ENCODE measurements at regions not wholly inside any gene's neighbourhood (a gene's known extent, or its start where the extent isn't known, plus 50 kb on each side); places are given as distances from the start of the nearest gene placed in this dataset.

GRCh38 chr20:19079536-19080299 lies 132.7 kb upstream of the SLC24A3 start:
- no peak for DNase-seq (ENCODE audit: low spot score in 2 of 2)
- Histone ChIP-seq H3K27ac (no peak overlapping the region), H3K4me3 (no peak overlapping the region), H3K36me3 (no peaks in the 10 kb centered on the region), H3K9me3 (no peaks in the 10 kb centered on the region), H3K4me1 (peaks cover 7% of the 10 kb centered on the region), H3K27me3 (no peaks in the 10 kb centered on the region)
- 68% methylated on average over 9 of the region's 10 CpGs for WGBS
- TF ChIP-seq EP300 (IDR thresholded peaks at IDR 0.05), result no peak
- TF ChIP-seq CTCF (IDR thresholded peaks at IDR 0.05), result no peak
- TF ChIP-seq POLR2A (IDR thresholded peaks at IDR 0.05), result no peak
- TF ChIP-seq POLR2AphosphoS5 (IDR thresholded peaks at IDR 0.05), result no peak

GRCh38 chr20:19081937-19082336 lies 130.5 kb upstream of the SLC24A3 start:
- Histone ChIP-seq H3K36me3 (no peaks in the 10 kb centered on the region), H3K27me3 (no peaks in the 10 kb centered on the region), H3K4me3 (no peak overlapping the region), H3K4me1 (no peaks in the 10 kb centered on the region), H3K9me3 (no peaks in the 10 kb centered on the region), H3K27ac (no peak overlapping the region)
- DNase-seq (ENCODE audit: low spot score in 2 of 2), result no peak
- WGBS, result 86% methylated on average over 1 of the region's 1 CpG
- TF ChIP-seq POLR2A (IDR thresholded peaks at IDR 0.05) (no peak), EP300 (IDR thresholded peaks at IDR 0.05) (no peak), POLR2AphosphoS5 (IDR thresholded peaks at IDR 0.05) (no peak), CTCF (IDR thresholded peaks at IDR 0.05) (no peak)

GRCh38 chr20:19083136-19083621 lies 129.3 kb upstream of the SLC24A3 start:
- H3K9me3 ChIP-seq, result no peaks in the 10 kb centered on the region
- no peak overlapping the region for H3K4me3 ChIP-seq
- no peaks in the 10 kb centered on the region for H3K36me3 ChIP-seq
- no peak for TF ChIP-seq EP300 (IDR thresholded peaks at IDR 0.05)
- no peak for TF ChIP-seq CTCF (IDR thresholded peaks at IDR 0.05)
- TF ChIP-seq POLR2A (IDR thresholded peaks at IDR 0.05), result no peak
- no peak for TF ChIP-seq POLR2AphosphoS5 (IDR thresholded peaks at IDR 0.05)
- H3K27me3 ChIP-seq, result no peaks in the 10 kb centered on the region
- DNase-seq (ENCODE audit: low spot score in 2 of 2), result no peak
- no peak overlapping the region for H3K27ac ChIP-seq
- no peaks in the 10 kb centered on the region for H3K4me1 ChIP-seq
- 81% methylated on average over 8 of the region's 8 CpGs for whole genome bisulfite sequencing

- H3K27ac ChIP-seq, result peak overlapping the region; percentile 4
- no peaks in the 10 kb centered on the region for H3K36me3 ChIP-seq
- WGBS, result 73% methylated on average over 5 of the region's 5 CpGs
- no peaks in the 10 kb centered on the region for H3K4me1 ChIP-seq
- no peaks in the 10 kb centered on the region for H3K27me3 ChIP-seq
- no peak for TF ChIP-seq CTCF (IDR thresholded peaks at IDR 0.05)
- TF ChIP-seq POLR2AphosphoS5 (IDR thresholded peaks at IDR 0.05), result no peak
- no peaks in the 10 kb centered on the region for H3K9me3 ChIP-seq
- no peak for DNase-seq (ENCODE audit: low spot score in 2 of 2)
- H3K4me3 ChIP-seq, result no peak overlapping the region
Observed at GRCh38 chr20:19090332-19090731, 122.1 kb upstream of the SLC24A3 start.

GRCh38 chr20:19094959-19095541 lies 117.4 kb upstream of the SLC24A3 start:
- H3K4me3 ChIP-seq, result no peak overlapping the region
- WGBS, result 85% methylated on average over 5 of the region's 5 CpGs
- no peak for DNase-seq (ENCODE audit: low spot score in 2 of 2)

More at GRCh38 chr20:19094959-19095541, 117.4 kb upstream of the SLC24A3 start:
- TF ChIP-seq POLR2A (IDR thresholded peaks at IDR 0.05) (no peak), EP300 (IDR thresholded peaks at IDR 0.05) (no peak), CTCF (IDR thresholded peaks at IDR 0.05) (no peak), POLR2AphosphoS5 (IDR thresholded peaks at IDR 0.05) (no peak)
- Histone ChIP-seq H3K36me3 (no peaks in the 10 kb centered on the region), H3K4me1 (no peaks in the 10 kb centered on the region), H3K27ac (no peak overlapping the region), H3K9me3 (no peaks in the 10 kb centered on the region), H3K27me3 (no peaks in the 10 kb centered on the region)
